Naive thymus-derived CD4-positive, alpha-beta T cell (primary cell): ENCODE measurements at regions not wholly inside any gene's neighbourhood (a gene's known extent, or its start where the extent isn't known, plus 50 kb on each side); places are given as distances from the start of the nearest gene placed in this dataset.

ENCODE experiments used
- ATAC-seq: fragments of 150-1000 bp; cut with Tn5 transposase; 2 replicates; pipeline ENCODE4 v1.10.0; 2021; ENCODE audit warnings: mild to moderate bottlenecking, moderate library complexity
- CTCF ChIA-PET: fragments of 350-600 bp; sonication (Branson Sonifier 250); formaldehyde crosslinking; loops from one replicate; lab custom pipeline; 2021; ENCODE audit warnings: antibody characterized with exemption; lab: Charles Lee
- POLR2A ChIA-PET: fragments of 350-600 bp; sonication (Branson Sonifier 250); formaldehyde crosslinking; loops from one replicate; lab custom pipeline; 2021; ENCODE audit warnings: antibody characterized with exemption, inconsistent platforms; lab: Charles Lee
- DNase-seq, 9 donors: peaks; one replicate each; pipeline versions ENCODE4 v3.0.0 to v3.0.0-alpha.2; 2020 to 2022; ENCODE audit warnings: mixed read lengths in 1 of 9
- H3K27ac ChIP-seq: one replicate; pipeline ENCODE4 v1.7.0; 2013; ENCODE audit warnings: mild to moderate bottlenecking, low read depth, low read length, moderate library complexity
- H3K27me3 ChIP-seq, 2 donors: one replicate each; pipeline ENCODE4 v1.7.0; 2013; ENCODE audit warnings: low read length in 2 of 2, mild to moderate bottlenecking in 2 of 2, moderate library complexity in 2 of 2; ENCODE audit not compliant: control insufficient read depth in 2 of 2, insufficient read depth in 2 of 2
- H3K36me3 ChIP-seq, 3 experiments: 1 replicate in 2 of 3; 2 replicates in 1 of 3; pipeline ENCODE4 v1.7.0; 2013; ENCODE audit warnings: low read length in 3 of 3, mild to moderate bottlenecking in 3 of 3, moderate library complexity in 1 of 3; ENCODE audit not compliant: insufficient read depth in 3 of 3, control insufficient read depth in 2 of 3
- H3K4me1 ChIP-seq, 2 donors: one replicate each; pipeline ENCODE4 v1.7.0; 2013; ENCODE audit warnings: low read length in 2 of 2, mild to moderate bottlenecking in 2 of 2, moderate library complexity in 1 of 2; ENCODE audit not compliant: control insufficient read depth in 2 of 2, insufficient read depth in 2 of 2
- H3K4me3 ChIP-seq: 2 replicates; pipeline ENCODE4 v1.7.0; 2013; ENCODE audit warnings: mild to moderate bottlenecking, low read length
- H3K9me3 ChIP-seq, 3 experiments: 1 replicate in 2 of 3; 2 replicates in 1 of 3; pipeline ENCODE4 v1.7.0; 2013; ENCODE audit warnings: low read length in 3 of 3; ENCODE audit not compliant: control insufficient read depth in 2 of 3
- H3K27ac Mint-ChIP-seq, 9 donors: one replicate each; pipeline ENCODE4 v1.8.0; 2020 to 2022; ENCODE audit warnings: mixed read lengths in 9 of 9, mild to moderate bottlenecking in 8 of 9, moderate library complexity in 5 of 9, inconsistent platforms in 2 of 9
- H3K27me3 Mint-ChIP-seq, 5 donors: one replicate each; pipeline ENCODE4 v1.8.0; 2021 to 2022; ENCODE audit warnings: mixed read lengths in 5 of 5, mild to moderate bottlenecking in 1 of 5
- H3K36me3 Mint-ChIP-seq, 5 donors: one replicate each; pipeline ENCODE4 v1.8.0; 2020 to 2022; ENCODE audit warnings: mixed read lengths in 5 of 5, mild to moderate bottlenecking in 3 of 5, inconsistent platforms in 1 of 5
- H3K4me1 Mint-ChIP-seq, 7 donors: one replicate each; pipeline ENCODE4 v1.8.0; 2020 to 2022; ENCODE audit warnings: mixed read lengths in 7 of 7, mild to moderate bottlenecking in 3 of 7, inconsistent platforms in 1 of 7
- H3K4me3 Mint-ChIP-seq, 10 donors: one replicate each; pipeline ENCODE4 v1.8.0; 2020 to 2022; ENCODE audit warnings: mild to moderate bottlenecking in 10 of 10, mixed read lengths in 10 of 10, moderate library complexity in 6 of 10, inconsistent platforms in 2 of 10
- H3K9me3 Mint-ChIP-seq, 11 donors: one replicate each; pipeline ENCODE4 v1.8.0; 2020 to 2022; ENCODE audit warnings: mixed read lengths in 11 of 11, mild to moderate bottlenecking in 4 of 11, inconsistent platforms in 1 of 11, moderate library complexity in 1 of 11
- intact Hi-C, 2 donors: fragments of 100-400 bp; cut with micrococcal nuclease; formaldehyde crosslinking; loops; one replicate each; pipeline ENCODE4 v1.15.1; 2023

GRCh38 chr3:113113361-113113760 lies 98.0 kb upstream of the BOC start:
- intact Hi-C loops, result no loop called here
- ATAC-seq, result no peak
- no peaks in the 10 kb centered on the region for H3K9me3 ChIP-seq
- peaks cover 0 to 18% (median 0%) of the 10 kb centered on the region in 5 donors for H3K36me3 Mint-ChIP-seq
- DNase-seq, result no peak
- H3K27ac ChIP-seq, result no peak overlapping the region
- no peak overlapping the region for H3K4me3 ChIP-seq
- H3K9me3 Mint-ChIP-seq, result peaks cover 0 to 2% (median 0%) of the 10 kb centered on the region in 11 donors
- POLR2A ChIA-PET, result no interaction called here
- H3K4me3 Mint-ChIP-seq, result no peak overlapping the region
- no peaks in the 10 kb centered on the region for H3K27me3 Mint-ChIP-seq
- CTCF ChIA-PET, result interaction anchor here (0.6 kb wide), 1 partner anchor 56 kb away, joined by 3 read pairs; no protein-coding TSS in a partner anchor
- no peaks in the 10 kb centered on the region for H3K36me3 ChIP-seq
- no peaks in the 10 kb centered on the region for H3K27me3 ChIP-seq
- H3K4me1 ChIP-seq, result no peaks in the 10 kb centered on the region
- H3K4me1 Mint-ChIP-seq, result peaks cover 0 to 9% (median 4%) of the 10 kb centered on the region in 7 donors
- no peak overlapping the region for H3K27ac Mint-ChIP-seq

GRCh38 chr3:113117511-113118234 lies 93.7 kb upstream of the BOC start:
- no peaks in the 10 kb centered on the region for H3K27me3 ChIP-seq
- H3K9me3 ChIP-seq, result no peaks in the 10 kb centered on the region
- intact Hi-C loops, result no loop called here
- no peak overlapping the region for H3K4me3 ChIP-seq
- no peaks in the 10 kb centered on the region for H3K27me3 Mint-ChIP-seq
- no peak overlapping the region for H3K4me3 Mint-ChIP-seq
- peaks cover 0 to 7% (median 0%) of the 10 kb centered on the region in 5 donors for H3K36me3 Mint-ChIP-seq
- no peaks in the 10 kb centered on the region for H3K36me3 ChIP-seq
- no peaks in the 10 kb centered on the region for H3K4me1 ChIP-seq
- ChIA-PET CTCF (no interaction called here), POLR2A (no interaction called here)
- ATAC-seq (no peak), DNase-seq (no peak)
- H3K27ac ChIP-seq, result no peak overlapping the region
- no peaks in the 10 kb centered on the region for H3K4me1 Mint-ChIP-seq
- H3K27ac Mint-ChIP-seq, result no peak overlapping the region
- H3K9me3 Mint-ChIP-seq, result peaks cover 0 to 2% (median 0%) of the 10 kb centered on the region in 11 donors

- no peak overlapping the region for H3K27ac Mint-ChIP-seq
- Histone ChIP-seq H3K4me3 (no peak overlapping the region), H3K27ac (no peak overlapping the region), H3K4me1 (no peaks in the 10 kb centered on the region), H3K9me3 (no peaks in the 10 kb centered on the region), H3K27me3 (no peaks in the 10 kb centered on the region), H3K36me3 (no peaks in the 10 kb centered on the region)
- peaks cover 0 to 7% (median 0%) of the 10 kb centered on the region in 5 donors for H3K36me3 Mint-ChIP-seq
- intact Hi-C loops, result no loop called here
- H3K4me3 Mint-ChIP-seq, result no peak overlapping the region
- POLR2A ChIA-PET, result no interaction called here
- no peaks in the 10 kb centered on the region for H3K27me3 Mint-ChIP-seq
- CTCF ChIA-PET, result no interaction called here
- DNase-seq (no peak), ATAC-seq (no peak)
- H3K4me1 Mint-ChIP-seq, result no peaks in the 10 kb centered on the region
- H3K9me3 Mint-ChIP-seq, result peaks cover 0 to 2% (median 0%) of the 10 kb centered on the region in 11 donors
Observed at GRCh38 chr3:113118336-113118735, 93.0 kb upstream of the BOC start.

GRCh38 chr3:113124256-113124830 lies 87.0 kb upstream of the BOC start:
- CTCF ChIA-PET, result no interaction called here
- Mint-ChIP-seq H3K27ac (peak overlapping the region in 1 of 9 donors; percentile 33), H3K4me1 (peaks cover 0 to 3% (median 0%) of the 10 kb centered on the region in 7 donors), H3K36me3 (peaks cover 0 to 12% (median 6%) of the 10 kb centered on the region in 5 donors), H3K27me3 (no peaks in the 10 kb centered on the region), H3K4me3 (no peak overlapping the region), H3K9me3 (no peaks in the 10 kb centered on the region)
- intact Hi-C loops, result no loop called here
- Histone ChIP-seq H3K9me3 (no peaks in the 10 kb centered on the region), H3K4me3 (no peak overlapping the region), H3K4me1 (no peaks in the 10 kb centered on the region), H3K27me3 (no peaks in the 10 kb centered on the region), H3K36me3 (no peaks in the 10 kb centered on the region), H3K27ac (no peak overlapping the region)
- ATAC-seq, result no peak
- POLR2A ChIA-PET, result interaction anchor here (1.2 kb wide), 1 partner anchor 16 kb away, joined by 3 read pairs; no protein-coding TSS in a partner anchor
- DNase-seq, result no peak

- no peaks in the 10 kb centered on the region for H3K9me3 Mint-ChIP-seq
- DNase-seq (no peak), ATAC-seq (no peak)
- CTCF ChIA-PET, result no interaction called here
- no peak overlapping the region for H3K4me3 Mint-ChIP-seq
- peaks cover 0 to 12% (median 4%) of the 10 kb centered on the region in 5 donors for H3K36me3 Mint-ChIP-seq
- POLR2A ChIA-PET, result no interaction called here
- Histone ChIP-seq H3K27me3 (no peaks in the 10 kb centered on the region), H3K4me1 (no peaks in the 10 kb centered on the region), H3K9me3 (no peaks in the 10 kb centered on the region), H3K27ac (no peak overlapping the region), H3K4me3 (no peak overlapping the region), H3K36me3 (no peaks in the 10 kb centered on the region)
- H3K4me1 Mint-ChIP-seq, result peaks cover 0 to 3% (median 0%) of the 10 kb centered on the region in 7 donors
- intact Hi-C loops, result no loop called here
- H3K27me3 Mint-ChIP-seq, result no peaks in the 10 kb centered on the region
- no peak overlapping the region for H3K27ac Mint-ChIP-seq
Observed at GRCh38 chr3:113125951-113126350, 85.4 kb upstream of the BOC start.

- Histone ChIP-seq H3K4me1 (no peaks in the 10 kb centered on the region), H3K36me3 (no peaks in the 10 kb centered on the region), H3K9me3 (no peaks in the 10 kb centered on the region), H3K27me3 (no peaks in the 10 kb centered on the region), H3K4me3 (no peak overlapping the region), H3K27ac (no peak overlapping the region)
- ChIA-PET POLR2A (no interaction called here), CTCF (no interaction called here)
- Mint-ChIP-seq H3K27ac (no peak overlapping the region), H3K4me1 (peaks cover 0 to 3% (median 0%) of the 10 kb centered on the region in 7 donors), H3K27me3 (no peaks in the 10 kb centered on the region), H3K36me3 (peaks cover 0 to 12% (median 4%) of the 10 kb centered on the region in 5 donors), H3K4me3 (no peak overlapping the region), H3K9me3 (no peaks in the 10 kb centered on the region)
- intact Hi-C loops, result no loop called here
- ATAC-seq (no peak), DNase-seq (no peak)
Observed at GRCh38 chr3:113128386-113129015, 82.9 kb upstream of the BOC start.
